HTR-8/SVneo (cell line): ENCODE measurements at regions not wholly inside any gene's neighbourhood (a gene's known extent, or its start where the extent isn't known, plus 50 kb on each side); places are given as distances from the start of the nearest gene placed in this dataset.

Source experiments
- DNase-seq: peaks from one replicate; pipeline ENCODE4 v3.0.0; 2011; ENCODE audit warnings: low spot score, mixed read lengths; ENCODE audit not compliant: insufficient read length
- FAIRE-seq: peaks from 2 replicates; lab custom pipeline; 2011; peaks lifted over from hg19 to GRCh38; lab: Jason Lieb, UNC

GRCh38 chr14:34354556-34354955 is 107.5 kb downstream of the SPTSSA start:
- FAIRE-seq, result no peak

DNA sequence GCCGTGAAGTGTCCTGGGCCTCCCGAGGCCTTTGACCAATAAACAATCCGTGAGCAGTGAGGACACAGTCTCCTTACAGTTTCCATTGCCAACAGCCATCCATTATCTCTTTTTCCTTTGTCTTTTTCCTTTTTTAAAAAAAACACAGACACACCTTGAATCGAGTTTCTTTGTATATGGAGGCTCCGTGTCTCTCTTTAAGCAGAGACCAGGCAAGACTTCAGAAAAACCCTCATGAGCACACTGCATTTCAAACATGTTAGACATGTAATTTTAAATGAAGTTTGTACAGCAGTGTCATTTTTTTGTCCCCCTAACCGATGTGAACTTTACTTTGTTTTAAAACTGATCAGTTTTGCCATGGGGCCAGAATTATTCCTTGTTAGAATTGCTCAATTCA is 111.1 kb downstream of the SPTSSA start:
- no peak for FAIRE-seq
- no peak for DNase-seq

More at GRCh38 chr14:34354556-34354955, 107.5 kb downstream of the SPTSSA start:
- no peak for DNase-seq

- no peak for DNase-seq
- no peak for FAIRE-seq
These were observed 113.4 kb downstream of the SPTSSA start for GRCh38 chr14:34348592-34348991.

GRCh38 chr14:34347683-34348082 is 114.4 kb downstream of the SPTSSA start:
- DNase-seq (no peak), FAIRE-seq (no peak)

GRCh38 chr14:34345718-34346465 is 116.1 kb downstream of the SPTSSA start:
- DNase-seq (no peak), FAIRE-seq (no peak)

DNA sequence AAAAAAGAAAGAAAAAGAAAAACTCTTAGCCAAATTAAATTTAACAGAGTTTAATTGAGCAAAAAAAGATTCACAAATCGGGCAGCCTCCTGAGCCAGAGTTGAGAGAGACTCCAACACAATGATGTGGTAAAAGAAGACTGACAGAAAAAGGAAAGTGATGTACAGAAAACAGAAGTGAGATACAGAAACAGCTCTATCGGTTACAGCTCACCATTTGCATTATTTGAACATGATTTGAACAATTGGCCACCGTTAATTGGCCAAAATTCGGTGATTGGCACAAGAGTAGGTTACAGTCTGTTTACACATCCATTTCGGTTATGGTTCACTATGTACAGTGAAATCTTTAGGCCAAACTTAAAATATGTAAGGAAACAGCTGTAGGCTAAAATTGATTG is 117.7 kb downstream of the SPTSSA start:
- no peak for DNase-seq
- FAIRE-seq, result no peak

DNA sequence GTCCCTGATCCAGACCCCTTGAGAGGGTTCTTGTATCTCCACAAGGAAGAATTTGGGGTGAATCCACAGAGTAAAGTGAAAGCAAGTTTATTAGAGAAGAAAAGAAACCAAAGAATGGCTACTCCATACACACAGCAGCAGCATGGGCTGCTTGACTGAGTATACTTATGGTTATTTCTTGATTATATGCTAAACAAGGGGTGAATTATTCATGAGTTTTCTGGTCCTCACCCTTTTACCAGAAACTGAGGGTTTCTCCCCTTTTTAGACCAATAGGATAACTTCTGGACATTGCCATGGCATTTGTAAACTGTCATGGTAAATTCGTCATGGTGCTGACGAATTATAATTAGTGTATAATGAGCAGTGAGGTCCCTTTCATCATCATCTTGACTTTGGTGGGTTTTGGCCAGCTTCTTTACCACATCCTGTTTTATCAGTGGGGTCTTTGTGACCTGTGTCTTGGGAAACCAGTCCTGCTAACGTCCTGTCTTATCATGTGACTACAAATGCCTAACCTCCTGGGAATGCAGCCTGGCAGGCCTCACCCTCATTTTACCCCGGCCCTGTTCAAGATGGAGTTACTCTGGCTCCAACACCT is 121.9 kb downstream of the SPTSSA start:
- FAIRE-seq, result no peak
- DNase-seq, result no peak

DNA sequence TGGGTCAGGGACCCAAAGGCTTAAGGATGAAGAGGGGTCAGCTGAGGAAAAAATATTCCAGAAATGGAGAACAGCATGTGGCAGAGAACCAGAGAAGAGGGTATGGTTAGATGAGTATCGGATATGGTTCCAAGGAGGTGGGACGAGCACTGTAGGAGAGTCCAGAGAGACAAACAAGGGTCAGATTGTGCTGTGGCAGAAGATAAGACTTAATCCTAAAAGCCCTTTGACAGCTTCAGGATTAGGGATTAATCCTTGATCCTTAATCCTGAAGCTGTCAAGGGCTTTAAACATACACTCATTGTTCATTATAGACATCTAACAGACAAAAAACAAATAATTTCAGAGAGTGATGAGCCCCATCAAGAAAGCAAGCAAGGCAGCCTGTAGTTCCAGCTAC is 124.0 kb downstream of the SPTSSA start:
- DNase-seq (no peak), FAIRE-seq (no peak)

- FAIRE-seq, result no peak
- no peak for DNase-seq
These were observed 125.5 kb downstream of the SPTSSA start for GRCh38 chr14:34336501-34336900.

DNA sequence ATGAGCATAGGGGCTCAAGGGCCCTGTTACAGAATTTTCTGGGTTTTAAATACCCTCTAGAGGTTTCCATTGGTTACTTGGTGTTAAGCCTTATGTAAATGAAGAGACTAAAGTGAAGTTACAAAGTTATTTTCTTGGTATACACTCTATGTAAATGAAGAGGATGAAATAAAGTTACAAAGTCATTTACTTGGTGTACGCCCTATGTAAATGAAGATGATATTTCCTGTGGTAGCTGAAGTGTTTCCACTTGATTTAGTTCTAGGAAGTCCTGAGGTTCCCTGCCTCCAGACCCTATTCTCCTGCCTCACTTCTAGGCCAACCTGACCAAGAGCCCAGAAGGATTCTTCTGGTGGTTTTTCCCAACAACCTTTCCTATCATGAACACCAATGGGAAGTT is 126.1 kb downstream of the SPTSSA start:
- DNase-seq (no peak), FAIRE-seq (no peak)

- no peak for DNase-seq
- FAIRE-seq, result no peak
These were observed 127.7 kb downstream of the SPTSSA start for GRCh38 chr14:34334329-34334728.

GRCh38 chr14:34331728-34332623 is 130.1 kb downstream of the SPTSSA start:
- DNase-seq, result peak; percentile 43
- FAIRE-seq, result peak; percentile 13

- FAIRE-seq (no peak), DNase-seq (no peak)
These were observed 131.2 kb downstream of the SPTSSA start for GRCh38 chr14:34330846-34331245.

- DNase-seq, result no peak
- no peak for FAIRE-seq
These were observed 132.7 kb downstream of the SPTSSA start for GRCh38 chr14:34329301-34329700.

GRCh38 chr14:34328178-34328577 is 133.9 kb downstream of the SPTSSA start:
- FAIRE-seq, result no peak
- DNase-seq, result no peak

DNA sequence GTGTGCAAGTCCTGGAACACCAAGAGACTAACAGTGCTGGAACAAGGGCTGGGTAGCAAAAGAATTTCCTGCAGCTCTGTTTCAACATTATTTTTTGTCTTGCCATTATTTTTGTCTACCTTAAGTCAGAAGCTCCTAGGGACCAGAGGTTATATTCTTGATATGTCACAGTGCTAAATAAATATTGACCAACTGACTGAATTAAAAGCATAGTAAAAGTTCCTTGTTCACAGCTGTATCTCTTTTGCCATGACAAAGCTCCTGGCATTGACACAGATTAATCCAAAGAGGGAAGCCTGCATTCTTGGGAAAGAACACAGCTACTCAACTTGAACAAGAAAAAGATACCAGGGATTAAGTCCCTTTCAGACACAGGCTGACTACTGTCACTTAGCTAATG is 136.5 kb downstream of the SPTSSA start:
- no peak for DNase-seq
- FAIRE-seq, result no peak

DNA sequence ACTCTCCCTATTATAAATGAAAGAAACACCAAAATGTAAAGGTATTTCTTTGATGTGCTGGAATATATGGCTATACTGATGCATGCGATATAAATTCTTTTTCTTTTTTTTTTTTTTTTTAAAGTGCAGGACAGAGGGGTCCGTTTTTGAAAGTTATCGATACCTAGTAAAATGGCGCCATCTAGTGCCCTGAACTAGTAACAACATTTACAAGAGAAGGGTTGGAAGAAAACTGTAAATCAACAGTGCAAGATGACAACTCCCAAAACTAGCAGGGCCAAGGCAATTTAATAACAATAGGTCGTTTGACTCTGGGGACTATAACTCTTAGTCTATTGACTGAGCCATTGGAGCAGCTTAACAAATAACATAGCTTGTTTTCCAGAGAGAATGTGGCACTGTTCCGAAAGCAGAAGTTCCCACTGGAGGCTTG is 137.7 kb downstream of the SPTSSA start:
- FAIRE-seq, result no peak
- peak; percentile 22 for DNase-seq

DNA sequence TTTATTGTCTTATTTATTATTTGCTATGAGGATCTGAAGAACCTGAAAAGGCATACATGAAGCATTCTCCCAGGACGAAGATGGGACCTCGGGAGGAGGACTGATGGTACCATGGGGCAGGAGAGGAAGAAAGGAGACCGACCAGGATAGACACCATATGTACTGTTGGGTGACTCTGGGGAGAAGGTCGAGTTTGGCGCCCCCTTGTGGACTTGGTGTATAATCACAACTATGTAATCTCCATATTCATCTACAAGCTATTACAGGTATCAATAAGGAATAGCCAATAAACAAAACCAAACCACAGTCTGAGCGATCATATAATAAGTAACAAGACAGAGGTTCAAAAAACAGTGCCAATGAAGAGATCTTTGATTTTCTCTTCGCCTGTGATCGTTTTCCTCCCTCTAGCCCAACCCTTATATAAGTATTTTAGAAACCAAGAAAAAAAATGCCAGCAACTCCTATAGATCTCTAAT is 139.1 kb downstream of the SPTSSA start:
- DNase-seq (peak; percentile 56), FAIRE-seq (no peak)

DNA sequence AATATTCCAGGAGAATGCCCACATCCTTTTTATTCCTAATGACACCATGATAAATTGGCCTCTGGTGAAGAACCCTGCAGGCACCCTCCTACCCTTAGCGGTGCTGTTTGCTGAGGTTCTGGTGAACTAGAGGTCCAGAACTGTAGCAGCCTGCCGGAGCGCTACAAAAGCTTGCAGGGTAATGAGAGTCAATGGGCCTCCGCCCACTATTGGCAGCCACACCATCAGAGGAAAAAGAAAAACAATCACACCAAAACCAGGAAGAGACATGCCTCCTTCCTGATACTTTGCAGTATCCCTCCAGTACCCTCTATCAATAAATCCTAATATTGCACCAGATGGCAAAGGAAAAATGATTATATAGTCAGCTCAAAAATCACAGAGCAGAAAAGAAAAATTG is 142.9 kb downstream of the SPTSSA start:
- FAIRE-seq (no peak), DNase-seq (no peak)

DNA sequence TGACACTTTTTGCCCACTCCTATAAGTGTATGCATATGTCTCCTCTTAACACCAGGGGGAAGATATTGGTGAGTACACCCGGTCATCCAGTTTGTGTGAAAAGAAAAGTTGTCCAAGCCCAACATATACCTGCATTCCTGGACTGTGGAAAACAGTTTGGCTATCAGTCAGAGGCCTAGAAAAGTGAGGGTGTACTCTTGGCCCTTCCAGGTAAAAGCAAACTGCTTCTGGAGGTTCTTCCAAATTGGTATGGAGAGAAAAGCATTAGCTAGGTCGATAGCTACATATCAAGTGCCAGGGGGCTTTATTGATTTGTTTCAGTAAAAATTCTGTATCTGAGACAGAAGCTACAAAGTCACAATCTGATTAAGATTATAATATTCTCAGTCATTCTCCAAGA is 144.0 kb downstream of the SPTSSA start:
- FAIRE-seq, result no peak
- no peak for DNase-seq

DNA sequence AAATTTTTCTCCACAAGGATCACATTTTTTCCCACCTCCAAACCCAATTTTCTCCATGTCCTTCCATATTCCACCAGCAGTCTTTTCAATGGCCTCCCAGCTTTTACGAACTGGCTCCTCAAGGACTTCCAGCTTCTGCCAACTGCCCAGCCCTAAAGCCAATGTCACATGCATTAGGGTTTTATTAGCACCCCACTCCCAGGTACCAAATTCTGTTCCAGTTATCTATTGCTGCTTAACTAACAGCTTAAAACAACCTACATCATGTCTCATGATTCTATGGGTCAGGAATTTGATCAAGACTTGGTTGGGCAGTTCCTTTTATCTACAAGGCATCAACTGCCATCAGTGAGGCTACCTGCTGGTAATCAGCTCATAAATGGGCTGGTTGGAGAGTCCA is 151.3 kb downstream of the SPTSSA start:
- no peak for FAIRE-seq
- no peak for DNase-seq
